ENCODE measurements at regions not wholly inside any gene's neighbourhood (a gene's known extent, or its start where the extent isn't known, plus 50 kb on each side); places are given as distances from the start of the nearest gene placed in this dataset.

DNA sequence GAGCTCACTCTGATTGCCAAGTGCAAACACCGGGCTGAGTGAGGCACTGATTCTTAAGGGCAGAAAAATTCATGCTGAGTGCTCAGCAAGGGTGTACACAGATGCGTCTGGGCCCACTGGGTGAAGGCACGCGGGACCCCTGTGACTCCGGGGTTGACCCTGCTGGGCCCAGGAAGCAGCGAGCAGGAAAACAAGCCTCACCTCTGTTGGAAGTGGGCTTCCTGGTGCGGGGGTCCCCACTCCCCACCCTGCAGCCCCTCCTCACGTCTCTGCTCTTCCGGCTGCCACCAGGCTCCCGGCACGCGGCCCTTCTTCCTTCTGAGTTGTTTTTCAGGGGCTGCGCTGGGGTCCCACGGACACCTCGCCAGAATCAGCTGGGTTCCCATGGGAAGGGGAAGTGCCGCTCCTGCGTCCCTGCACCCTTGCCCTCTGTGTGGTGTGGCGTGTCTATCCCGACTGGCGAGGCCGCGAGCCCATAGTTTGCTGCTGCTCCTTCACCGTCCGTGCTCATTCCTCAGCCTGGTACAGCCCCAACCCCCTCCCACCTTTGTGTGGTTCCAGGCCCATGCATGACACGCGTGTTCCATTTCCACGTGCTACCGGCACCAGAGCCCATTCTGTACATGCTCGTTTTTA is 80.6 kb upstream of the BHLHE23 start:
- H3K36me3 ChIP-seq (ENCODE audit: low read depth, low read length): no peaks in the 10 kb centered on the region
- ChIA-PET POLR2A (ENCODE audit: unreplicated experiment) (no interaction called here), CTCF (no interaction called here)
- no peak for TF ChIP-seq EZH2phosphoT487 (IDR thresholded peaks at IDR 0.05; ENCODE audit: borderline replicate concordance, low read length)
- TF ChIP-seq EZH2 (IDR thresholded peaks at IDR 0.05; ENCODE audit: low read length, unreplicated experiment): no peak
- TF ChIP-seq, protein P1, sequence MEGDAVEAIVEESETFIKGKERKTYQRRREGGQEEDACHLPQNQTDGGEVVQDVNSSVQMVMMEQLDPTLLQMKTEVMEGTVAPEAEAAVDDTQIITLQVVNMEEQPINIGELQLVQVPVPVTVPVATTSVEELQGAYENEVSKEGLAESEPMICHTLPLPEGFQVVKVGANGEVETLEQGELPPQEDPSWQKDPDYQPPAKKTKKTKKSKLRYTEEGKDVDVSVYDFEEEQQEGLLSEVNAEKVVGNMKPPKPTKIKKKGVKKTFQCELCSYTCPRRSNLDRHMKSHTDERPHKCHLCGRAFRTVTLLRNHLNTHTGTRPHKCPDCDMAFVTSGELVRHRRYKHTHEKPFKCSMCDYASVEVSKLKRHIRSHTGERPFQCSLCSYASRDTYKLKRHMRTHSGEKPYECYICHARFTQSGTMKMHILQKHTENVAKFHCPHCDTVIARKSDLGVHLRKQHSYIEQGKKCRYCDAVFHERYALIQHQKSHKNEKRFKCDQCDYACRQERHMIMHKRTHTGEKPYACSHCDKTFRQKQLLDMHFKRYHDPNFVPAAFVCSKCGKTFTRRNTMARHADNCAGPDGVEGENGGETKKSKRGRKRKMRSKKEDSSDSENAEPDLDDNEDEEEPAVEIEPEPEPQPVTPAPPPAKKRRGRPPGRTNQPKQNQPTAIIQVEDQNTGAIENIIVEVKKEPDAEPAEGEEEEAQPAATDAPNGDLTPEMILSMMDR (conservative IDR thresholded peaks at IDR 0.05; ENCODE audit: low read depth, low read length): no peak
- peaks cover 65% of the 10 kb centered on the region for H3K27me3 ChIP-seq (ENCODE audit: low read length)
- peaks cover 13% of the 10 kb centered on the region for H3K4me1 ChIP-seq (ENCODE audit: insufficient read depth, low read length)
- H2AFZ ChIP-seq (ENCODE audit: low read length): no peak overlapping the region
- ATAC-seq (no peak), DNase-seq (no peak)
- intact Hi-C loops (cut with micrococcal nuclease): no loop called here
- no peak overlapping the region for H3K9ac ChIP-seq (ENCODE audit: low read length)
- no peaks in the 10 kb centered on the region for H4K20me1 ChIP-seq (ENCODE audit: low read length)
- H3K4me3 ChIP-seq (ENCODE audit: low read length): no peak overlapping the region
- H3K79me2 ChIP-seq (ENCODE audit: low read length): no peaks in the 10 kb centered on the region
- BruUV-seq (replicated peaks): no TSS peak
- H3K9me3 ChIP-seq (ENCODE audit: low read length): no peaks in the 10 kb centered on the region
- no peaks in the 10 kb centered on the region for H3K9me2 ChIP-seq (replicated peaks; ENCODE audit: low read length)
- H3F3A ChIP-seq (ENCODE audit: low read length, unreplicated experiment): no peaks in the 10 kb centered on the region
- H3K27ac ChIP-seq (ENCODE audit: low read length): no peak overlapping the region
- no peak overlapping the region for H3K4me2 ChIP-seq (ENCODE audit: low read length)

DNA sequence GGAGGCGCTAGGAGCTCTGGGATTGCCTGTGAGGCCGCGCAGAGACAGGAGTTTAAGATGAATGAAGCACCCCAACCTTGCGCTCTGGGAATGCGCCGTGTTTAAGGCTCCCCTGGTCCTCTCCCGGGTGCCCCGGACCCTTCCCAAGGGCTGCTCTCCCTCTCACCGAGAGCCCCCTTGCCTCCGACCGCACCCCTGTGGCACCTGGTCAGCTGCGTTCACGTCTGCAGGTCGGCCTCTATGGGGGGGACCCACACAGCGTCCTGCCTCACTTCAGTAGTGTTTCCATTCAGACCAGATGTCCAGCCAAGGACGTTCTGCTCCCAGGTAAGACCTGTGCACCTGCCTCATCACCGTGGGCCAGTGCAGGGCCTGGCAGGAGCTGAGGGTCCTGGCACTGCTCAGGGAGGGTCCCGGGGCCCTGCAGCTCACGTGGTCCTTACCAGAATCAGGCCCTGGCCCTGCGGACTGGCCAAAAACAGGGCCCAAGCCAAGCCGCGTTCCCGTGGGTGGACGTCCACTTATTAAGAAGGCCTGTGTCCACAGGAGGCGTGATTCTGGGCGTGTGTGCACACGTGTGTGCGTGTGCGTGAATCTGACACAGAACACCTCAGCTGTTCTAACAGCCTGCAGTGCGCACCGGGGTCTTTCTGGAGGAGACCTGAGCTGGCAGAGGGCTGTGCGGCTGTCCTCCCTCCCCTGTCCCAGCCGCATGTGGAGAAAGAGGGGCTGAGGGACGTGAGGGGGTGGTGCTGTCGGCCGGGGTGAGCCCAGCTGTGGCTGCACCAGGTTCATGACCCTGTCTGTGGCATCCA is 79.9 kb upstream of the BHLHE23 start:
- Histone ChIP-seq H3K4me1 (ENCODE audit: insufficient read depth, low read length) (peaks cover 13% of the 10 kb centered on the region), H3K27me3 (ENCODE audit: low read length) (peaks cover 58% of the 10 kb centered on the region), H3K27ac (ENCODE audit: low read length) (no peak overlapping the region), H2AFZ (ENCODE audit: low read length) (no peak overlapping the region), H3K9me3 (ENCODE audit: low read length) (no peaks in the 10 kb centered on the region), H3K79me2 (ENCODE audit: low read length) (no peaks in the 10 kb centered on the region), H3K9me2 (replicated peaks; ENCODE audit: low read length) (no peaks in the 10 kb centered on the region), H3K4me3 (ENCODE audit: low read length) (no peak overlapping the region), H3K4me2 (ENCODE audit: low read length) (no peak overlapping the region), H3K36me3 (ENCODE audit: low read depth, low read length) (no peaks in the 10 kb centered on the region), H3K9ac (ENCODE audit: low read length) (no peak overlapping the region), H3F3A (ENCODE audit: low read length, unreplicated experiment) (no peaks in the 10 kb centered on the region), H4K20me1 (ENCODE audit: low read length) (no peaks in the 10 kb centered on the region)
- ATAC-seq (no peak), DNase-seq (no peak)
- CTCF ChIA-PET: no interaction called here
- BruUV-seq (replicated peaks): no TSS peak
- intact Hi-C loops (cut with micrococcal nuclease): no loop called here
- POLR2A ChIA-PET (ENCODE audit: unreplicated experiment): no interaction called here
- TF ChIP-seq, protein P1 (conservative IDR thresholded peaks at IDR 0.05; ENCODE audit: low read depth, low read length): no peak
- no peak for TF ChIP-seq EZH2 (IDR thresholded peaks at IDR 0.05; ENCODE audit: low read length, unreplicated experiment)
- TF ChIP-seq EZH2phosphoT487 (IDR thresholded peaks at IDR 0.05; ENCODE audit: borderline replicate concordance, low read length): no peak

Measured in PC-3 (cell line).